ENCODE measurements at regions not wholly inside any gene's neighbourhood (a gene's known extent, or its start where the extent isn't known, plus 50 kb on each side); places are given as distances from the start of the nearest gene placed in this dataset.
"Not testable (repeated sequence)": the region's sequence is repeated elsewhere in the genome, so short reads cannot be mapped to it uniquely, and the experiment has no call there.

GRCh38 chr3:110314512-110315114 is 757.0 kb upstream of the NECTIN3 start:
- Histone ChIP-seq H3K9ac (ENCODE audit: insufficient read length) (no peak overlapping the region), H3K27ac (no peak overlapping the region), H3K9me3 (ENCODE audit: low read depth, low read length) (no peaks in the 10 kb centered on the region), H3K4me3 (no peak overlapping the region), H3K36me3 (ENCODE audit: insufficient read depth, low read length) (no peaks in the 10 kb centered on the region)
- no peak for DNase-seq (ENCODE audit: low read depth, low spot score)
- TF ChIP-seq FOXP2 (optimal IDR thresholded peaks at IDR 0.05; ENCODE audit: control extremely low read depth, extremely low read length, insufficient read depth): no peak
- TF ChIP-seq POLR2AphosphoS5 (IDR thresholded peaks at IDR 0.05; ENCODE audit: borderline replicate concordance, low read depth, low read length): no peak
- no peak for TF ChIP-seq EZH2 (IDR thresholded peaks at IDR 0.05)

- Histone ChIP-seq H3K9me3 (ENCODE audit: low read depth, low read length) (no peaks in the 10 kb centered on the region), H3K27ac (no peak overlapping the region)
These were observed 753.5 kb upstream of the NECTIN3 start for GRCh38 chr3:110318108-110318507.

DNA sequence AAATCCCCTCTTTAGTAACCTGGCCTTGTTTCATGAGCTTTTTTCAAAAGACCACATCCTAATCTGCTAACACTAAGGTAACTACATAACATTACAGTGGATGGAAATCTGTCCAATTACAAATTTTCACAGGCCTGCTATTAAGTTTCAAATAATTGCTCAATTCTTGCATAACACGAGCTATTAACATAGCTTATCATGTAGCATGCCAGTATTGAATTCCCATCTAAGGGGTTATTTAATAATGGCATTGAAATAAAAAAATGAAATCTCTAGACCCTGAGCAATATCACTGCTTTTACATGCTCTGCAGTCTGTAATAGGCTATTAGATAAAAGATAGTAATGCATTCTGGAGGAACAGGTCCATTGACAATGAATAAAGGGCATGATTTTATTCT is 748.3 kb upstream of the NECTIN3 start:
- H3K9ac ChIP-seq (ENCODE audit: insufficient read length): no peak overlapping the region
- H3K4me3 ChIP-seq: no peak overlapping the region
- H3K36me3 ChIP-seq (ENCODE audit: insufficient read depth, low read length): no peaks in the 10 kb centered on the region
- TF ChIP-seq FOXP2 (optimal IDR thresholded peaks at IDR 0.05; ENCODE audit: control extremely low read depth, extremely low read length, insufficient read depth) (no peak), EZH2 (IDR thresholded peaks at IDR 0.05) (no peak), POLR2AphosphoS5 (IDR thresholded peaks at IDR 0.05; ENCODE audit: borderline replicate concordance, low read depth, low read length) (no peak)
- no peak overlapping the region for H3K27ac ChIP-seq
- DNase-seq (ENCODE audit: low read depth, low spot score): no peak
- H3K9me3 ChIP-seq (ENCODE audit: low read depth, low read length): no peaks in the 10 kb centered on the region

More at GRCh38 chr3:110318108-110318507, 753.5 kb upstream of the NECTIN3 start:
- Histone ChIP-seq H3K36me3 (ENCODE audit: insufficient read depth, low read length) (no peaks in the 10 kb centered on the region), H3K9ac (ENCODE audit: insufficient read length) (no peak overlapping the region), H3K4me3 (no peak overlapping the region)
- no peak for DNase-seq (ENCODE audit: low read depth, low spot score)
- TF ChIP-seq FOXP2 (optimal IDR thresholded peaks at IDR 0.05; ENCODE audit: control extremely low read depth, extremely low read length, insufficient read depth): no peak
- TF ChIP-seq POLR2AphosphoS5 (IDR thresholded peaks at IDR 0.05; ENCODE audit: borderline replicate concordance, low read depth, low read length): no peak
- no peak for TF ChIP-seq EZH2 (IDR thresholded peaks at IDR 0.05)

DNA sequence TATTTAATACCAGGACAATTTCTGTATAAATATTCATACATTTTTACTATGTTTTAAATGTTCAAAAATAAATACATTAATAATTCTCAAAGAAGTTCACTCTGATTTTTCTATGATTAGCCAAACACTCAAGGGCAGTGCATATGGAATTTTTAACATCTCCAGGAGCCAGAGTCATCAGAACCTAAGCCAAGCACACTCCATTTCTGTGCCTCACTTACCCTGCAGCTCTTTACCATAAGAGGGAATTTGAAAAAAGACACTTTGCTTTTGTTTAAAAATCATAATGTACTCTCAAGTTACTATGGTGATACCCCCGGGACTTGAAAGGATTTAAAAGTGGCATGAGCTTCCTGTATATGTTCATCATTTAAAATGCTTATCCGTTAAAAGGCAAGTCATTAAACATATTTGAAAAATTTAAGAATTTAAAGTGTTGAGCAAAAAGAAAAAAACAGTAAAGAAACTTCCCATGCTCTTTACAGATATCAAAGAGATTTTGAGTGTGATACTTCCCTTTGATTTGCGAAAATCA is 747.4 kb upstream of the NECTIN3 start:
- DNase-seq (ENCODE audit: low read depth, low spot score): no peak
- H3K36me3 ChIP-seq (ENCODE audit: insufficient read depth, low read length): no peaks in the 10 kb centered on the region
- H3K27ac ChIP-seq: 0 out of 2 replicates have a peak overlapping the region, but pooled peaks have one; percentile 48
- no peak for TF ChIP-seq POLR2AphosphoS5 (IDR thresholded peaks at IDR 0.05; ENCODE audit: borderline replicate concordance, low read depth, low read length)
- H3K9ac ChIP-seq (ENCODE audit: insufficient read length): no peak overlapping the region
- H3K4me3 ChIP-seq: peak overlapping the region; percentile 17; the same call in 1 of the 2 replicates
- H3K9me3 ChIP-seq (ENCODE audit: low read depth, low read length): no peaks in the 10 kb centered on the region

DNA sequence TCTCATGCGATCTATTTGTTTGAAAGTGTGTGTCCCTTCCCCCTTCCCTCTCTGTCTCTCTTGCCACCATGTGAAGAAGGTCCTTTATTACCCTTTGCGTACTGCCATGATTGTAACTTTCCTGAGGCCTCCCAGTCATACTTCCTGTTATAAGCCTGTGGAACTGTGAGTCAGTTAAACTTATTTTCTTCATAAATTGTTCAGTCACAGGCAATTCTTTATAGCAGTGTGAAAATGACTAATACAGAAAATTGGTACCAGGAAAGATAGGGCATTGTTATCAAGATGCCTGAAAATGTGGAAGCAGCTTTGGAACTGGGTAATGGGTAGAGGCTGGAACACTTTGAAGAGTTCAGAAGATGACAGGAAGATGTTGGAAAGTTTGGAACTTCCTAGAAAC is 743.7 kb upstream of the NECTIN3 start:
- no peaks in the 10 kb centered on the region for H3K9me3 ChIP-seq (ENCODE audit: low read depth, low read length)

DNA sequence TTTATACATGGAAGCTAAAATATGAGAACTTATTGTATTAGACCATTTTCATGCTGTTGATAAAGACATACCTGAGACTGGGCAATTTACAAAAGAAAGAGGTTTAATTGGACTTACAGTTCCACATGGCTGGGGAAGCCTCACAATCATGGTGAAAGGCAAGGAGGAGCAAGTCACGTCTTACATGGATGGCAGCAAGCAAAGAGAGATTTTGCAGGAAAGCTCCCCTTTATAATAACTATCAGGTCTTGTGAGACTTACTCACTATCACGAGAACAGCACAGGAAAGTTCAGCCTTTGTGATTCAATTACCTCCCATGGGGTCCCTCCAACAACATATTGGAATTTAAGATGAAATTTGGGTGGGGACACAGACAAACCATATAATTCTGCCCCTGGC is 740.1 kb upstream of the NECTIN3 start:
- not testable (repeated sequence) for H3K9ac ChIP-seq (ENCODE audit: insufficient read length); H3K27ac ChIP-seq; H3K36me3 ChIP-seq (ENCODE audit: insufficient read depth, low read length); H3K4me3 ChIP-seq; H3K9me3 ChIP-seq (ENCODE audit: low read depth, low read length); DNase-seq (ENCODE audit: low read depth, low spot score)

More for the DNA sequence above, 743.7 kb upstream of the NECTIN3 start:
- Histone ChIP-seq H3K27ac (no peak overlapping the region), H3K9ac (ENCODE audit: insufficient read length) (no peak overlapping the region), H3K36me3 (ENCODE audit: insufficient read depth, low read length) (no peaks in the 10 kb centered on the region), H3K4me3 (no peak overlapping the region)
- no peak for DNase-seq (ENCODE audit: low read depth, low spot score)
- TF ChIP-seq POLR2AphosphoS5 (IDR thresholded peaks at IDR 0.05; ENCODE audit: borderline replicate concordance, low read depth, low read length) (no peak), FOXP2 (optimal IDR thresholded peaks at IDR 0.05; ENCODE audit: control extremely low read depth, extremely low read length, insufficient read depth) (no peak), EZH2 (IDR thresholded peaks at IDR 0.05) (no peak)

DNA sequence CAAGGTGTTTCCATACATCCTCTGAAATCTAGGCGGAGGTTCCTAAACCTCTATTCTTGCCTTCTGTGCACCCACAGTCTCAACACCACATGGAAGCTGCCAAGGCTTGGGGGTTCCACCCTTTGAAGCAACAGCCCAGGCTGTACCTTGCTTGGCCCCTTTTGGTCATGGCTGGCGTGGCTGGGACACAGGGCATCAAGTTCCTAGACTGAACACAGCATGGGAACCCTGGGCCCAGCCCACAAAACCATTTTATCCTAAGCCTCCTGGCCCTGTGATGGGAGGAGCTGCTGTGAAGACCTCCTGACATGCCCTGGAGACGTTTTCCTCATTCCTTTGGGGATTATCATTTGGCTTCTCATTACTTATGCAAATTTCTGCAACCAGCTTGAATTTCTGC is 739.0 kb upstream of the NECTIN3 start:
- no peak for DNase-seq (ENCODE audit: low read depth, low spot score)
- H3K9me3 ChIP-seq (ENCODE audit: low read depth, low read length): no peaks in the 10 kb centered on the region
- no peak overlapping the region for H3K27ac ChIP-seq
- no peak overlapping the region for H3K9ac ChIP-seq (ENCODE audit: insufficient read length)
- TF ChIP-seq POLR2AphosphoS5 (IDR thresholded peaks at IDR 0.05; ENCODE audit: borderline replicate concordance, low read depth, low read length) (no peak), EZH2 (IDR thresholded peaks at IDR 0.05) (no peak), FOXP2 (optimal IDR thresholded peaks at IDR 0.05; ENCODE audit: control extremely low read depth, extremely low read length, insufficient read depth) (no peak)
- no peak overlapping the region for H3K4me3 ChIP-seq
- no peaks in the 10 kb centered on the region for H3K36me3 ChIP-seq (ENCODE audit: insufficient read depth, low read length)

DNA sequence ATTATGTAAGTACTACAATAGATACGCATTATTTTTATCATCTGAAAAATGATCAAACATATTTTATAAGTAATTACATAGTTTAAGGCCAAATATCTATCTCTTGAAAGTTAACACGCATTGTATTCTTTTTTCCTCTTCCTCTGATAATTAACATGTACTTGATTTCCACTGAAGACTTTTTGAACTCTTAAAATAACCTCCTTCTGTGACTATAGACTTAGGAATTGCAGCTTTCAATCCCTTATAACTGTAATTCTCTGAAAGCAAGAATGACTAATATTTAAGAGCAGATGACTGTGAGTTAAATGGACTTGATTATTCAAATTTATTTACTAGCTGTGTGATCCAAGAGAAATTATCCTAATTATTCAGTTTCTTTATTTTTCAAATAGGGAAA is 730.6 kb upstream of the NECTIN3 start:
- DNase-seq (ENCODE audit: low read depth, low spot score): no peak
- TF ChIP-seq POLR2AphosphoS5 (IDR thresholded peaks at IDR 0.05; ENCODE audit: borderline replicate concordance, low read depth, low read length): no peak
- TF ChIP-seq FOXP2 (optimal IDR thresholded peaks at IDR 0.05; ENCODE audit: control extremely low read depth, extremely low read length, insufficient read depth): no peak
- TF ChIP-seq EZH2 (IDR thresholded peaks at IDR 0.05): no peak
- Histone ChIP-seq H3K27ac (no peak overlapping the region), H3K36me3 (ENCODE audit: insufficient read depth, low read length) (no peaks in the 10 kb centered on the region), H3K9me3 (ENCODE audit: low read depth, low read length) (no peaks in the 10 kb centered on the region), H3K4me3 (no peak overlapping the region), H3K9ac (ENCODE audit: insufficient read length) (no peak overlapping the region)

DNA sequence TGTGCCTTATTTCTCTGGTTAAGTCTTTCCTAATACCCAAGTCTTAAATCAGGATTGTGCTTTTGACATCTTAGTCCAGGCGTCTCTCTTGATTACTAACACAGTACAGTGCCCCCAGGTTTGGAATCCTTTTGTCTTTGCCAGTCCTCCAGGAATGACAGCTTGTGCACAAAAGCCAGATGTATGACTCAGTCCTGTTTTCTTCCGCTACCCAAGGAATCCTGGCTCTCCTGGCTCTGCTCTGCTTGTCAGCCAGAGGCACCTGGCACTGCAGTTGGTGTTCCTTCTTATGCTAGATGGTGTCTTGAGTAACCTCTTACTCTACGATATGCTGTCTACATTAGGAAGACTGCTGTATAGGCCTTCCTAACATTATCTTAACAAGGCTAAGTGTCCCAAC is 728.2 kb upstream of the NECTIN3 start:
- Histone ChIP-seq H3K4me3 (no peak overlapping the region), H3K27ac (no peak overlapping the region), H3K9ac (ENCODE audit: insufficient read length) (no peak overlapping the region), H3K9me3 (ENCODE audit: low read depth, low read length) (no peaks in the 10 kb centered on the region), H3K36me3 (ENCODE audit: insufficient read depth, low read length) (no peaks in the 10 kb centered on the region)
- no peak for DNase-seq (ENCODE audit: low read depth, low spot score)
- TF ChIP-seq EZH2 (IDR thresholded peaks at IDR 0.05) (no peak), FOXP2 (optimal IDR thresholded peaks at IDR 0.05; ENCODE audit: control extremely low read depth, extremely low read length, insufficient read depth) (no peak), POLR2AphosphoS5 (IDR thresholded peaks at IDR 0.05; ENCODE audit: borderline replicate concordance, low read depth, low read length) (no peak)

Measured in SK-N-MC (cell line).